ENCODE measurements at regions not wholly inside any gene's neighbourhood (a gene's known extent, or its start where the extent isn't known, plus 50 kb on each side); places are given as distances from the start of the nearest gene placed in this dataset.

GRCh38 chr7:46369933-46370654, 449.0 kb upstream of the IGFBP3 start:
- intact Hi-C loops (cut with DNase I): no loop called here
- DNase-seq: no peak

DNA sequence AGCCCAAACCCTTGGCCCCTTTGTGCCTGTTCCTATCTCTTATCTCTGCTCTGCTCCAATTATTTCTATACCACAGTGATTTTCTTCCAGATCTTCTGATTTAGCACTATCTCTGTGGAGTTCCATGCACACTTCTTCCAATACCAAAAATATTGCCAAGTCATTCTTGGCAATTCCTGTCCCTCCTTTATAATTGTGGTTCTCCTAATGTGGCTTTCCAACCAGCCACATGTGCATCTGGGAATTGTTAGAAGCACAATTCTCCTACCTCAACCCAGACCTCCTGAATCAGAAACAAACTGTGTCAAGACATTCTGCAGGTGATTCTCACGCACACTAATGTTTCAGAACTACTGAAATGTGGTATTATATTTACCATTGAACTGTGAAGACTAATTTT, 447.8 kb upstream of the IGFBP3 start:
- intact Hi-C loops (cut with DNase I): no loop called here
- DNase-seq: no peak

GRCh38 chr7:46366526-46366925, 445.5 kb upstream of the IGFBP3 start:
- intact Hi-C loops (cut with DNase I): no loop called here
- no peak for DNase-seq

- no peak for DNase-seq
Measured at GRCh38 chr7:46363688-46364087, 442.6 kb upstream of the IGFBP3 start.

GRCh38 chr7:46360811-46361210, 439.7 kb upstream of the IGFBP3 start:
- intact Hi-C loops (cut with DNase I): no loop called here
- no peak for DNase-seq

More at GRCh38 chr7:46363688-46364087, 442.6 kb upstream of the IGFBP3 start:
- intact Hi-C loops (cut with DNase I): no loop called here

DNA sequence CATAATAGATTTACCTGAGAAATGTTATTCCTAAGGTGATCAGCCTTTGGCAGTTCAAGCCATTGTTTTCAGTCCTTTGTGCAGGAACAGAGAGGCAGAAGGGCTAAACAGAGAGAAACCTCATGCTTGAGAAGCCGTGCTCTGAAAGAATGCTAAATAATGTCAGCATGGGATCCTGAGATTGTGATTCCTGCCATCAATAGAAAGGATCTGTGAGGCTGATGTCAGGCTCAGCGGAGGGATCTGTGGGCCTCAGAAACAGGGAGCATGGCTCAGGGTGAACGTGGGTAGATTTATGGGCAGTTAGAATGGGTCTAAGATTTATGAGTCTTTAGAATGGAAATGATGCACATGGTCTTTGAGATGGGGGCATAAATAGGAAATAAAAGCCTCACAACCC, 439.2 kb upstream of the IGFBP3 start:
- DNase-seq: no peak
- intact Hi-C loops (cut with DNase I): no loop called here

DNA sequence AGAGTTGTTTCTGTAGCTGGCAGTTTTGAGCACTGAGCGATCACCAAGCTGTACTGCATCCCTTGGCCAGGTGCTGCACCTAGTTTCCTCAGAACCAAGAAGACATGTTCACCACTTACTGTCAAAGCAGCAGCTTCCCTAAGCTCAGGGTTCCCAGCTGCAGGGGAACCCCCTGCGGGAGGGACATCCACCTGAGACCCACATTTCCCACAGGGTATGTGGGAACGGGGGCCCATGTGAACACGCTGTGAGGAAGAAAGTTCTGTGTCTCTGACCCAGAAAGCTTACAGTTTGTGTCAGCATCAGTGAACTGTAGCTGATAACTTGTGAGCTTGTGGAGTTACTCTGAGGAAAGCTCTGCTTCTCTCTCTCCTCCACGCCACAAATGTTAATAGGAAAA, 436.8 kb upstream of the IGFBP3 start:
- DNase-seq: no peak
- intact Hi-C loops (cut with DNase I): no loop called here

DNA sequence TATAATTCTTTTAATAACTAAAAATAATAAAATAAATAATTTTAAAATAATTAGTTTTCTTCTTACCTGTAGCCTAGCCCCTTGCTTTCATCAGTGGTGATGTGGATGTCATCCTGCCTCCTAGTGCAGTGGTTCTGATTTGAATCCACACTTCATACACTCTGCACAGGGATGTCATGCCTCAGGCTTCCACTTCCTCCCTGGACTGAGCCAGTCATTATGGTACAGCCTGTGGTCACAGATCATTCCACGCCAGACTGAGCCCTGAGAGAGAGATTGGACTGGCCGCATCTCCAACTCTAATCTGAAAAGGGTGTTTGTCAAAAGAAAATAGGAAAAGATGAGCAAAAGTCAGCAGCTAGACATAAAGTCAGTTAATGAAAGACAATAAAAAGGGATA, 436.2 kb upstream of the IGFBP3 start:
- DNase-seq: no peak
- intact Hi-C loops (cut with DNase I): no loop called here

GRCh38 chr7:46356371-46356770, 435.3 kb upstream of the IGFBP3 start:
- intact Hi-C loops (cut with DNase I): no loop called here
- no peak for DNase-seq

GRCh38 chr7:46355331-46355730, 434.3 kb upstream of the IGFBP3 start:
- no peak for DNase-seq
- intact Hi-C loops (cut with DNase I): no loop called here

GRCh38 chr7:46352004-46352954, 431.2 kb upstream of the IGFBP3 start:
- DNase-seq: peak in 3 of 10 donors; percentile 24 to 52 (median 31)
- intact Hi-C loops (cut with DNase I): loop anchor here (2.0 to 5.0 kb wide), 2 partner anchors 429 to 735 kb away; no protein-coding TSS in a partner anchor

DNA sequence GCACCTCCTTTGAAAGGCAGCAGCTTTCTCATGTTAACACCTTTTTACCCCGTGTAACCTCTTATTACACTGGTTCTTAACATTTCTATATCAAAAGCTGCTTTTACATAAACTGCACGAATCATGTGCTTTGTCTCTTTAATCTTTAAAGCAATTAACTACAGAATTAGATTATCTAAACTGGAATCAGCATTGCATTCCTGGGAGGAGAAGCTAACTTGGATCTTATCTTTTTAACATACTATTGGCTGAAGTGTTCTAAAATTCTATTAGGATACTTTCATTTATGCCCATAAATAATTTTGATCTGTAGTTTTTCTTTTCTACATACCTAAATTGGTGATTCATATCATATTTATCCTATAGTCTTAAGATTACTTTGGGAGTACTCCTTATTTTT, 428.4 kb upstream of the IGFBP3 start:
- no peak for DNase-seq
- intact Hi-C loops (cut with DNase I): no loop called here

GRCh38 chr7:46344533-46344932, 423.5 kb upstream of the IGFBP3 start:
- DNase-seq: no peak
- intact Hi-C loops (cut with DNase I): no loop called here

DNA sequence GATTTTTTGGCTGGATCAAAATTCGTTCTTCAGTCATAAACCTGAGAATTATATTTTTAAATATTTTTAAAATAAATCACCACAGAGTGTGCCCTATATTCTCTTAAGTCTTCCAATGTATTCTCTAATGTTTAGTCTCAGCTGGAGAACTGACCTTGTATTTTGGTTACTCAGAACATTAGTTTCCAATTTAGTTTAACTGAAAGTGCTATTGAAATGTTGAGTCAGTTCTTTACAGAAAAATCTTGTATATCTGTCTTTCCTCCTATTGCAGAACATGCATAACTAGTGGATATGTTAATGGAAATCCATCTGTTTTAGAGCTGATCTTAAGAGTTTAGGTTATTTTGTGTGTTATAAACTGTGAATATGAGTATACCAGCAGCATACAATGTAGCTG, 422.7 kb upstream of the IGFBP3 start:
- intact Hi-C loops (cut with DNase I): no loop called here
- no peak for DNase-seq

DNA sequence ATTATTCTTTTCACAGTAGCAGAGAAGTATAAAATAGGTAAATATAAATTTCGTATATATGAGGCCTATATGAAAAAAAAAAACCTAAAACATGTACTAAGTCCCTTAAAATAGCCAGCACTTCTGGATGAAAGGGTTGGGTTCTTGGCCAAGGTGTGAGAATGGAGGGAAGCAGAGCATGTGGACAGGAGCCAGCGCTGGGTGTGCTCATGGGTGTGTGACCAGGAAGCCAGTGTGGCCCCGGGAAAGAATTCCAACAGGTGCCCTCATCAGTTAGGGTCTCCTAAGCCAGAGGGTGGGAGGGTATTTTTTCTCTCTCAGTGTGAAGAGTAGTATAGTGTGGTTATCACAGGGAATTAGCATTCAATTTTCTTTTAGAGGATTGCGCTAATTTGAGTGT, 401.9 kb upstream of the IGFBP3 start:
- DNase-seq: no peak
- intact Hi-C loops (cut with DNase I): no loop called here

DNA sequence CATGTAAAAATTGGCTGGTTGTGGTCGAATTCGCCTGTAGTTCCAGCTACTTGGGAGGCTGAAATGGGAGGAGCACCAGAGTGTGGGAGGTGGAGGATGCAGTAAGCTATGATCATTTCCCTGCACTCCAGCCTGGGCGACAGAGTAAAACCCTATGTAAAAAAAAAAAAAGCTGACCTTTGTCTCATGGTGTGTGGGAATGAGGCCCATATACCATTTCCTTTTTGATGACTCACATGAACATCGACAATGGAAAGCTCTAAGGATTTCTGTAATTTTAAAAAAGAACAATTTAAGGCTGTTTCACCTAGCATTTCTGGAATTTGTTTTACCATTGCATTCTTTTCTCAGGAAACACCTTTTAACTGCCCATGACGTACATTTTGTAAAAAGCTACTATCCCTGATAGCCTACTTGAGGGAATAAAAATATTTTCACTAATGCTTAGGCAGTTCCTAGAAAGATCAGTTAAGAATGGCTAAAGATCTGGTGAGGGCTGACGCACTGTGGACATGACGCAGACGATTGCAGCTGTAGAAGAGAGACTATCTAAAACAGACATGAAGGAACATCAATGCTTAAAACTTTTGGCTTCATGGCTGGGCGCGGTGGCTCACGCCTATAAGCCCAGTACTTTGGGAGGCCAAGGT, 400.6 kb upstream of the IGFBP3 start:
- intact Hi-C loops (cut with DNase I): no loop called here
- DNase-seq: no peak

DNA sequence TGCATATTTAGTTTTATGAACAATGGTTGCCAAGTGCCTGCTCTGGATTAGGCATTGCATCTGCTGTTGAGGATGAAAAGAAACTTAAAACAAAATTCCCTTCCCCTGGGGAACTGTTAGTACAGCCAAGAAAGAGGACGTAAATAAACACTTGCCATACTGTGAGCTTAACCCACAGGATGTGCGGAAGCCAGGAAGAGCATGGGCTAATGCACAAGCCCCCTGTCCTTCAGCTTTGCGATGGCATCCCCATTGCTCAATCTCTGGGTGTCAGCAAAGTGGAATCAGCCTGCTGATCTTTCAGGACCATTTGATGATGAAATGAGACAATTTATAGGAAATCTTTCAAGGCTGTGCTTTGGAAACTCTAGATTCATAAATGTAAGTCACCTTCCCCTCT, 399.9 kb upstream of the IGFBP3 start:
- intact Hi-C loops (cut with DNase I): no loop called here
- DNase-seq: no peak

DNA sequence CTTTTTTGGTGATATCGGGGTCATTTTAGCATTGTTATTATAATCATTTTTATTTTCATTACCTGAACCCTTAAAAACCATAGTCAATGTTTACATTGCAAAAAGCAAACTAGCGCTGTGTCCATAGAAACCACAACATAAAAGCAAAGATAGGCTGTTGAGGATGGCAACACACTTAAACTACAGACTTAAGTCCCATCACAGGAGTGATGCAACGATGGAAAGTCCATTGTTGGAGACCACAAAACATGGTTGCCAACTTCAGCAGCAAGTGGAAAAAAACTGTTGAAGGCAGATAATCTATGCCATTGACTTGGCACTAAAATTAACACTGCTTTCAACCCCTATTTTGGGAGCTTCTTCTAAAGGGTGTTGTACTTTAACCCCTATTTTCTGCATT, 398.8 kb upstream of the IGFBP3 start:
- intact Hi-C loops (cut with DNase I): no loop called here
- DNase-seq: no peak

- no peak for DNase-seq
- intact Hi-C loops (cut with DNase I): no loop called here
Measured at GRCh38 chr7:46318276-46318675, 397.2 kb upstream of the IGFBP3 start.

- intact Hi-C loops (cut with DNase I): no loop called here
- no peak for DNase-seq
Measured at GRCh38 chr7:46317256-46317655, 396.2 kb upstream of the IGFBP3 start.

DNA sequence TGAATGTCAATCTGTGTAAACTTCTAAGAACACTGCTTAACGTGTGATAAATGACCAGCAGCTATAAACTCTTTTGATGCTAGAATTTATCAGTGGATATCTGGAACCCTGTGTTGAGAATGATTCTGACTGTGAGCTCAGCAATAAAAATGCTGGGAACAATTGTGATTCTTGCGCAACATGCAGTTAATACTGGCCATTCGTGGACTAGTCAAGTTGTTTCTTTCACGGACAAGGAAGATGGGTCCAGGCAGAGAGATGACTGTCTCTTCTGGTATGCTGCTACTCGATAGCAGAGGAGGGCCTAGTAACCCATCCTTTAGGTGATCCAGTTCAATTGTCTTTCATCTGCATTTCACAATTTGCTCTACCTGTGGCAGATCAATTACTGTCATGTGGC, 394.8 kb upstream of the IGFBP3 start:
- no peak for DNase-seq
- intact Hi-C loops (cut with DNase I): no loop called here
